ENCODE measurements at regions not wholly inside any gene's neighbourhood (a gene's known extent, or its start where the extent isn't known, plus 50 kb on each side); places are given as distances from the start of the nearest gene placed in this dataset.

DNA sequence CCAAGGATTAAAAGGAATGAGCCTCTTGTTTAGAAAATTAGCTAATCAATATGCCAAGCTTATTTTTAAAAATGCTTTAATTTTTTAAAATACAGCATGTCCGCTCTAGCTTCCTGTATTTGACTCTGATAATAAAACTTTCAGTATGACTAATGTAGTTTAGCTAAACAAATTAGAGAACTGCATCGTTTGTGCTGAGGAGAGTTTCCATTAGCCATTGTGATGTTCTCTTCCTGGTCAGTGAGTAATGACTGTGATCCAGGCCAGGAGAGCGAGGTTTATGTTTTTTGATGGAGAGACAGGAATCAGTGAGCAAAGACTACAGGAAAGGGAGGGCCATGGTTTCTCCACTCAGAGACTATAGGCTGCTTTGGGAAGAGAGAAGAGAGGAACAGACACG, 237.2 kb upstream of the ETAA1 start:
- Histone ChIP-seq H3K18ac (ENCODE audit: low read depth, low read length) (peak overlapping the region; percentile 3), H2AK9ac (replicated peaks; ENCODE audit: low read depth, low read length, poor library complexity) (no peak overlapping the region), H4K20me1 (ENCODE audit: insufficient read depth, low read length) (no peaks in the 10 kb centered on the region), H3K4me2 (ENCODE audit: low read depth, low read length) (peak overlapping the region; percentile 1; the same call in 1 of the 2 replicates), H3K27ac (ENCODE audit: insufficient read depth, low read length) (peak overlapping the region; percentile 35; the same call in 1 of the 2 replicates), H3K23ac (ENCODE audit: low read depth, low read length) (0 out of 2 replicates have a peak overlapping the region, but pooled peaks have one; percentile 0), H2BK5ac (ENCODE audit: low read depth, low read length, poor library complexity, severe bottlenecking) (peak overlapping the region; percentile 34), H4K8ac (ENCODE audit: low read depth in 2 of 2, low read length in 2 of 2) (peak overlapping the region; percentile 60 to 72), H4K91ac (ENCODE audit: insufficient read depth, low read depth, low read length) (peak overlapping the region; percentile 54), H3K9ac (ENCODE audit: low read depth, low read length) (no peak overlapping the region), H3K9me3 (ENCODE audit: control insufficient read depth, insufficient read depth, low read length) (no peaks in the 10 kb centered on the region), H3K27me3 (ENCODE audit: control insufficient read depth, insufficient read depth, low read length) (no peaks in the 10 kb centered on the region), H2BK120ac (ENCODE audit: low read depth, low read length) (peak overlapping the region; percentile 86), H3K4me1 (ENCODE audit: control insufficient read depth, insufficient read depth, low read length) (peaks cover 5% of the 10 kb centered on the region), H4K5ac (ENCODE audit: low read depth, low read length) (peak overlapping the region; percentile 5), H3K36me3 (ENCODE audit: control insufficient read depth, insufficient read depth, low read length) (no peaks in the 10 kb centered on the region), H2BK20ac (ENCODE audit: low read depth, low read length) (peak overlapping the region; percentile 68), H3K79me1 (ENCODE audit: low read depth in 1 of 2, low read length in 2 of 2) (no peaks in the 10 kb centered on the region), H2AK5ac (ENCODE audit: low read depth, low read length) (no peak overlapping the region), H3K14ac (replicated peaks; ENCODE audit: low read depth, low read length) (peak overlapping the region; percentile 30), H3K4me3 (ENCODE audit: insufficient read depth, low read depth, low read length) (no peak overlapping the region), H2AFZ (replicated peaks; ENCODE audit: low read length, poor library complexity) (peak overlapping the region; percentile 17), H3K4ac (ENCODE audit: low read depth, low read length) (peak overlapping the region; percentile 49; the same call in 1 of the 2 replicates), H3K56ac (ENCODE audit: extremely low read depth, insufficient read depth, low read length) (no peak overlapping the region), H3K9me1 (ENCODE audit: insufficient read depth, low read length) (peaks cover 2% of the 10 kb centered on the region; the same call in 1 of the 2 replicates), H2BK15ac (ENCODE audit: low read depth, low read length) (peak overlapping the region; percentile 0; the same call in 1 of the 3 replicates)
- dilution Hi-C loops (cut with HindIII; ENCODE audit: low sequenced_read_pairs, unreplicated experiment): no loop called here
- in situ Hi-C loops (cut with MboI; ENCODE audit: low sequenced_read_pairs): no loop called here
- peak; percentile 81 for DNase-seq
- no TSS peak for BruUV-seq (replicated peaks)
- peak; percentile 92 for ATAC-seq (ENCODE audit: low read depth)
- TF ChIP-seq MXI1 (IDR thresholded peaks at IDR 0.05; ENCODE audit: borderline replicate concordance, low read depth, low read length) (no peak), RFX5 (IDR thresholded peaks at IDR 0.05; ENCODE audit: low read depth, low read length) (no peak), MAFK (IDR thresholded peaks at IDR 0.05; ENCODE audit: low read depth, low read length) (no peak), MAZ (IDR thresholded peaks at IDR 0.05; ENCODE audit: borderline replicate concordance, low read depth, low read length) (no peak), USF2 (IDR thresholded peaks at IDR 0.05; ENCODE audit: low read depth, low read length) (no peak), BHLHE40 (IDR thresholded peaks at IDR 0.05; ENCODE audit: low read depth, low read length) (no peak), CHD1 (IDR thresholded peaks at IDR 0.05; ENCODE audit: low read depth, low read length) (no peak), ELK1 (IDR thresholded peaks at IDR 0.05; ENCODE audit: borderline replicate concordance, low read depth, low read length) (no peak), NFE2L2 (IDR thresholded peaks at IDR 0.05; ENCODE audit: low read depth, low read length) (no peak), CEBPB (IDR thresholded peaks at IDR 0.05; ENCODE audit: low read depth, low read length) (no peak), SMC3 (IDR thresholded peaks at IDR 0.05; ENCODE audit: low read depth, low read length) (no peak), RAD21 (IDR thresholded peaks at IDR 0.05; ENCODE audit: low read length) (no peak), POLR2A (IDR thresholded peaks at IDR 0.05; ENCODE audit: low read depth, low read length) (no peak), RCOR1 (IDR thresholded peaks at IDR 0.05; ENCODE audit: insufficient replicate concordance, low read length) (no peak), FOS (IDR thresholded peaks at IDR 0.05; ENCODE audit: low read depth, low read length) (no peak)
- TF ChIP-seq, protein P1, sequence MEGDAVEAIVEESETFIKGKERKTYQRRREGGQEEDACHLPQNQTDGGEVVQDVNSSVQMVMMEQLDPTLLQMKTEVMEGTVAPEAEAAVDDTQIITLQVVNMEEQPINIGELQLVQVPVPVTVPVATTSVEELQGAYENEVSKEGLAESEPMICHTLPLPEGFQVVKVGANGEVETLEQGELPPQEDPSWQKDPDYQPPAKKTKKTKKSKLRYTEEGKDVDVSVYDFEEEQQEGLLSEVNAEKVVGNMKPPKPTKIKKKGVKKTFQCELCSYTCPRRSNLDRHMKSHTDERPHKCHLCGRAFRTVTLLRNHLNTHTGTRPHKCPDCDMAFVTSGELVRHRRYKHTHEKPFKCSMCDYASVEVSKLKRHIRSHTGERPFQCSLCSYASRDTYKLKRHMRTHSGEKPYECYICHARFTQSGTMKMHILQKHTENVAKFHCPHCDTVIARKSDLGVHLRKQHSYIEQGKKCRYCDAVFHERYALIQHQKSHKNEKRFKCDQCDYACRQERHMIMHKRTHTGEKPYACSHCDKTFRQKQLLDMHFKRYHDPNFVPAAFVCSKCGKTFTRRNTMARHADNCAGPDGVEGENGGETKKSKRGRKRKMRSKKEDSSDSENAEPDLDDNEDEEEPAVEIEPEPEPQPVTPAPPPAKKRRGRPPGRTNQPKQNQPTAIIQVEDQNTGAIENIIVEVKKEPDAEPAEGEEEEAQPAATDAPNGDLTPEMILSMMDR (conservative IDR thresholded peaks at IDR 0.05; ENCODE audit: low read depth, low read length): no peak
- ChIA-PET CTCF (interaction anchor here (1.0 to 1.4 kb wide), 2 partner anchors 13 to 36 kb away, joined by 3 read pairs; no protein-coding TSS in a partner anchor), POLR2A (ENCODE audit: unreplicated experiment) (no interaction called here)
- WGBS, 2 experiments (ENCODE audit: extremely low coverage in 2 of 2, insufficient read length in 1 of 2): no CpG with 5 or more reads among the region's 4 CpGs
- intact Hi-C loops (cut with micrococcal nuclease): no loop called here

Data from IMR-90 (cell line).